ENCODE measurements at regions not wholly inside any gene's neighbourhood (a gene's known extent, or its start where the extent isn't known, plus 50 kb on each side); places are given as distances from the start of the nearest gene placed in this dataset.
A peak's percentile ranks its signal among the peaks of the same experiment; 100 is the strongest.

- H3K27ac ChIP-seq (ENCODE audit: low read depth in 1 of 3, low read length in 2 of 3) = no peak overlapping the region
- H3K4me1 ChIP-seq (ENCODE audit: control insufficient read depth in 3 of 3, insufficient read depth in 2 of 3, low read depth in 1 of 3, low read length in 2 of 3) = peaks cover 0 to 3% (median 0%) of the 10 kb centered on the region in 3 donors
- H3K36me3 ChIP-seq (ENCODE audit: control insufficient read depth in 3 of 3, insufficient read depth in 2 of 3, low read depth in 1 of 3, low read length in 3 of 3) = no peaks in the 10 kb centered on the region
- no peaks in the 10 kb centered on the region for H3K9me3 ChIP-seq (ENCODE audit: control insufficient read depth in 2 of 2, insufficient read depth in 1 of 2, low read depth in 1 of 2, low read length in 1 of 2)
- DNase-seq (no peak), FAIRE-seq (no peak)
- WGBS, 3 donors = 76 to 81% (median 79%) methylated on average over 5 of the region's 5 CpGs
- H3K4me3 ChIP-seq (ENCODE audit: low read depth in 1 of 3, low read length in 3 of 3) = no peak overlapping the region
- H3K27me3 ChIP-seq (ENCODE audit: control insufficient read depth in 3 of 3, insufficient read depth in 3 of 3, low read length in 3 of 3) = no peaks in the 10 kb centered on the region
These were observed 112.3 kb upstream of the NR3C1 start for GRCh38 chr5:143515829-143516228.

DNA sequence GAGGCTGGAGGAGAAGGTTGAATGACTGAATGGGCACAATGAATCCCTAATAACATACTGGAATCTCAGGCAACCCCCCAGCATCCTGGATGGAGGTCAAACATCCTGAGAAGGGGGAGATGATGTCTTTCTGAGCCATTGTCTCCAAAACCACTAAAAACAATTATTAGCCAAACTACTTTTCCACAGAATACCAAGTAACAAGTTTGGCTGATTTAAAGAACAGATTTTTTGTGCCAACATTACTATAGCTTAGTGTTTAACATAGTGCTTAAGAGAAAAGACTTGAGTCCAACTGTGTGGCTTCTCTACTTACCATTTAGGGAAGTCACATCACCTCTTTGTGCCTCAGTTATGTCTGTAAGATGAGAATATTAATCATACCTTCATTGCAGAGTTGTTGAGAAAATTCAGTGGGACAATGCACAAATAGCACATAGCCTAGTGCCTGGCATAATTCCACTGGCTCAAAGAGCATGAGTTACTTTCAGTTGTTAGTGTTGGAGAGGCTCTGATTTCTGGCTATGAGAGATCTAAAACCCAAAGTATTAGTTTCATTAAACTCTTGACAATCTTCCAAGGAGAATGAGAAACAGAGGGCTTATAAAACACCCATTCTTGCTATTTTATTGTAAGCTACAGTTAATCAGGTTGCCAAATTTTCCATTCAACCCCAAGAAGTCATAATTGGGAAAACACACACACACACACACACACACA is 111.3 kb upstream of the NR3C1 start:
- Histone ChIP-seq H3K4me1 (ENCODE audit: control insufficient read depth in 3 of 3, insufficient read depth in 2 of 3, low read depth in 1 of 3, low read length in 2 of 3) (peaks cover 0 to 3% (median 0%) of the 10 kb centered on the region in 3 donors), H3K27me3 (ENCODE audit: control insufficient read depth in 3 of 3, insufficient read depth in 3 of 3, low read length in 3 of 3) (no peaks in the 10 kb centered on the region), H3K27ac (ENCODE audit: low read depth in 1 of 3, low read length in 2 of 3) (no peak overlapping the region), H3K36me3 (ENCODE audit: control insufficient read depth in 3 of 3, insufficient read depth in 2 of 3, low read depth in 1 of 3, low read length in 3 of 3) (no peaks in the 10 kb centered on the region), H3K4me3 (ENCODE audit: low read depth in 1 of 3, low read length in 3 of 3) (no peak overlapping the region), H3K9me3 (ENCODE audit: control insufficient read depth in 2 of 2, insufficient read depth in 1 of 2, low read depth in 1 of 2, low read length in 1 of 2) (no peaks in the 10 kb centered on the region)
- DNase-seq = no peak
- FAIRE-seq = no peak

GRCh38 chr5:143513720-143514119 is 110.2 kb upstream of the NR3C1 start:
- FAIRE-seq (no peak), DNase-seq (no peak)
- 96 to 100% (median 97%) methylated on average over 2 of the region's 2 CpGs for WGBS, 3 donors
- Histone ChIP-seq H3K36me3 (ENCODE audit: control insufficient read depth in 3 of 3, insufficient read depth in 2 of 3, low read depth in 1 of 3, low read length in 3 of 3) (no peaks in the 10 kb centered on the region), H3K9me3 (ENCODE audit: control insufficient read depth in 2 of 2, insufficient read depth in 1 of 2, low read depth in 1 of 2, low read length in 1 of 2) (no peaks in the 10 kb centered on the region), H3K27me3 (ENCODE audit: control insufficient read depth in 3 of 3, insufficient read depth in 3 of 3, low read length in 3 of 3) (no peaks in the 10 kb centered on the region), H3K27ac (ENCODE audit: low read depth in 1 of 3, low read length in 2 of 3) (no peak overlapping the region), H3K4me3 (ENCODE audit: low read depth in 1 of 3, low read length in 3 of 3) (no peak overlapping the region), H3K4me1 (ENCODE audit: control insufficient read depth in 3 of 3, insufficient read depth in 2 of 3, low read depth in 1 of 3, low read length in 2 of 3) (peaks cover 0 to 3% (median 0%) of the 10 kb centered on the region in 3 donors)

DNA sequence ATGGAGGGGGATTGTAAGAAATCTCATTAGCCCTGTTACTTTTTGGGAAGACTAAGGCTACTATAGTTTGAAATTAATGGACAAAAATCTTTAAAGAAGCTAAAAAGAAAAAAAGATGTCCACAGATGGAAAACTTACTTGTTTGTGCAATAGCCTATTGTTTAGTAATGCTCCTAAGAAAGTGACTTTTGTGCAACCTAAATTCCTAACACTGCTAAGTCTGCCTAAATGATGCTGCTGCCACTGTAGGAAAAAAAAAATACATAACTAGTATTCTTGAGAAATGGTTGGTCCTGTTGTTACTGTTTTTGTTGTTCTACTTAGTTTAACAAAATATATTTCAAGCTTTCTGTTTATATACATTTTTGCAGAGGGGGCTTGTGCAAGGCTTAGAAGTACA is 108.2 kb upstream of the NR3C1 start:
- Histone ChIP-seq H3K27ac (ENCODE audit: low read depth in 1 of 3, low read length in 2 of 3) (no peak overlapping the region), H3K36me3 (ENCODE audit: control insufficient read depth in 3 of 3, insufficient read depth in 2 of 3, low read depth in 1 of 3, low read length in 3 of 3) (no peaks in the 10 kb centered on the region), H3K9me3 (ENCODE audit: control insufficient read depth in 2 of 2, insufficient read depth in 1 of 2, low read depth in 1 of 2, low read length in 1 of 2) (no peaks in the 10 kb centered on the region), H3K4me1 (ENCODE audit: control insufficient read depth in 3 of 3, insufficient read depth in 2 of 3, low read depth in 1 of 3, low read length in 2 of 3) (peaks cover 0 to 10% (median 3%) of the 10 kb centered on the region in 3 donors), H3K27me3 (ENCODE audit: control insufficient read depth in 3 of 3, insufficient read depth in 3 of 3, low read length in 3 of 3) (no peaks in the 10 kb centered on the region), H3K4me3 (ENCODE audit: low read depth in 1 of 3, low read length in 3 of 3) (no peak overlapping the region)
- no peak for FAIRE-seq
- DNase-seq = no peak

DNA sequence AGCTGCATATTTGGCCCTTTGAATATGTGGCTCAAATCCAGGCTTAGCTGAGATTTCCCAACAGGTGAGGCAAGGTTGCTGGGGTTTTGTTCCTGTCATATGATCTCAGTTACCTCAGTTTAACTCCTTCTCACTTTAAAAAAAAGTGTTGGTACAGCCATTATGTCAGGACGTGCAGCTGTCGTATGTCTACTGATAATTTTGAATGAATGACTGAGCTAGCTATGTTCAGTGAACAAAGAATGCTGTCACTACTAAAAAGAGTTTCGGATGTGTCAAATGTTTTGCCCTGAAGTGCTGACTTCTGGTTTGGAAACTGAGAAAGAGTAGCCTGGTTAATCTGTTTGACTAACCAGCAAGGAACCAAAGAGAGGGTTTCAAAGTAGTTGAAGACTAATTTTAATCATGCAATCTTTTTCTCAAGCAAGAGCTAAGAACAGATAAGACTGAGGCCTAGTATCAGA is 106.3 kb upstream of the NR3C1 start:
- no peaks in the 10 kb centered on the region for H3K36me3 ChIP-seq (ENCODE audit: control insufficient read depth in 3 of 3, insufficient read depth in 2 of 3, low read depth in 1 of 3, low read length in 3 of 3)
- WGBS, 3 donors = 88 to 90% (median 89%) methylated on average over 3 of the region's 3 CpGs
- DNase-seq (no peak), FAIRE-seq (no peak)
- peaks cover 0 to 20% (median 3%) of the 10 kb centered on the region in 3 donors for H3K4me1 ChIP-seq (ENCODE audit: control insufficient read depth in 3 of 3, insufficient read depth in 2 of 3, low read depth in 1 of 3, low read length in 2 of 3)
- H3K27ac ChIP-seq (ENCODE audit: low read depth in 1 of 3, low read length in 2 of 3) = no peak overlapping the region
- H3K4me3 ChIP-seq (ENCODE audit: low read depth in 1 of 3, low read length in 3 of 3) = no peak overlapping the region
- H3K27me3 ChIP-seq (ENCODE audit: control insufficient read depth in 3 of 3, insufficient read depth in 3 of 3, low read length in 3 of 3) = no peaks in the 10 kb centered on the region
- peaks cover 0 to 4% of the 10 kb centered on the region in 2 donors for H3K9me3 ChIP-seq (ENCODE audit: control insufficient read depth in 2 of 2, insufficient read depth in 1 of 2, low read depth in 1 of 2, low read length in 1 of 2)

DNA sequence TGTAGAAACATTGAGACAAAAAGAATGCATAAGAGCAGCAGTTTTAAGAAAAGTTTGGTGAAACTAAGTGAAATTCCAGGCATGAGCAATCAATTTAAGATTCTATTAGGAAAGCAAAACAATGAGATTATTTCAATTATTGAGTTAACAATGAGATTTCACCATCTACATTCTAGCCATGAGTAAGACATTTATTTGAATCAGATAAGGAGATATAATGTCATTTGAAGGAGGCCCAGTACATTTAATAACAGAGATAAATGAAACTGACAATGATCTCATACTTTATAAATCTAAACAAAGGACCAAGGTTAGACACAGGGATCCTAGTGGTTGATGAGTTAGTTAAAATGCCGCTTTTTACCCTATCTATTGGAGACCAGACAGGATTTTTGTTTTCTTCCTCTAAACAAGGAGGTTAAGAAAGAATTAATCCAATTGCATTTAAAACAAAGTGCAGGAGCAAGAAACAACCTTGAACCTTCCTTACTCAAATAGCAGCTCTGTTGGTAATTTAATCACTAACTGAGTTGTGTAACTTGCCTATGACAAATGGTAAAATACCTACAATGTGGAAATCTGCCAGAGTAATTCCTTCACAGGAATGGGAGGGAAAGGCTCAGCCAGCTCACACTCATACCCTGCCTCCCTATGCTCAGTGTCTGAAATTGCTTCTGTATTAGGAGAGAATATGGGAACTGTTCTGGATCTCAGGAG is 103.5 kb upstream of the NR3C1 start:
- Histone ChIP-seq H3K9me3 (ENCODE audit: control insufficient read depth in 2 of 2, insufficient read depth in 1 of 2, low read depth in 1 of 2, low read length in 1 of 2) (peaks cover 0 to 4% of the 10 kb centered on the region in 2 donors), H3K36me3 (ENCODE audit: control insufficient read depth in 3 of 3, insufficient read depth in 2 of 3, low read depth in 1 of 3, low read length in 3 of 3) (no peaks in the 10 kb centered on the region), H3K4me1 (ENCODE audit: control insufficient read depth in 3 of 3, insufficient read depth in 2 of 3, low read depth in 1 of 3, low read length in 2 of 3) (peaks cover 0 to 20% (median 0%) of the 10 kb centered on the region in 3 donors), H3K27ac (ENCODE audit: low read depth in 1 of 3, low read length in 2 of 3) (peak overlapping the region in 1 of 3 donors; percentile 57), H3K27me3 (ENCODE audit: control insufficient read depth in 3 of 3, insufficient read depth in 3 of 3, low read length in 3 of 3) (no peaks in the 10 kb centered on the region), H3K4me3 (ENCODE audit: low read depth in 1 of 3, low read length in 3 of 3) (no peak overlapping the region)
- no peak for FAIRE-seq
- DNase-seq = peak; percentile 78
- WGBS, 3 donors = 44 to 64% (median 56%) methylated on average over 1 of the region's 1 CpG

- Histone ChIP-seq H3K27me3 (ENCODE audit: control insufficient read depth in 3 of 3, insufficient read depth in 3 of 3, low read length in 3 of 3) (no peaks in the 10 kb centered on the region), H3K9me3 (ENCODE audit: control insufficient read depth in 2 of 2, insufficient read depth in 1 of 2, low read depth in 1 of 2, low read length in 1 of 2) (peaks cover 0 to 4% of the 10 kb centered on the region in 2 donors), H3K4me3 (ENCODE audit: low read depth in 1 of 3, low read length in 3 of 3) (no peak overlapping the region), H3K4me1 (ENCODE audit: control insufficient read depth in 3 of 3, insufficient read depth in 2 of 3, low read depth in 1 of 3, low read length in 2 of 3) (peaks cover 0 to 20% (median 0%) of the 10 kb centered on the region in 3 donors), H3K36me3 (ENCODE audit: control insufficient read depth in 3 of 3, insufficient read depth in 2 of 3, low read depth in 1 of 3, low read length in 3 of 3) (no peaks in the 10 kb centered on the region), H3K27ac (ENCODE audit: low read depth in 1 of 3, low read length in 2 of 3) (no peak overlapping the region)
- FAIRE-seq (no peak), DNase-seq (no peak)
- WGBS, 3 donors = 94 to 97% (median 96%) methylated on average over 1 of the region's 1 CpG
These were observed 102.4 kb upstream of the NR3C1 start for GRCh38 chr5:143505934-143506333.

GRCh38 chr5:143505354-143505753 is 101.9 kb upstream of the NR3C1 start:
- no peaks in the 10 kb centered on the region for H3K36me3 ChIP-seq (ENCODE audit: control insufficient read depth in 3 of 3, insufficient read depth in 2 of 3, low read depth in 1 of 3, low read length in 3 of 3)
- H3K4me1 ChIP-seq (ENCODE audit: control insufficient read depth in 3 of 3, insufficient read depth in 2 of 3, low read depth in 1 of 3, low read length in 2 of 3) = peaks cover 0 to 20% (median 0%) of the 10 kb centered on the region in 3 donors
- H3K27me3 ChIP-seq (ENCODE audit: control insufficient read depth in 3 of 3, insufficient read depth in 3 of 3, low read length in 3 of 3) = no peaks in the 10 kb centered on the region
- H3K4me3 ChIP-seq (ENCODE audit: low read depth in 1 of 3, low read length in 3 of 3) = no peak overlapping the region
- DNase-seq (no peak), FAIRE-seq (no peak)
- H3K27ac ChIP-seq (ENCODE audit: low read depth in 1 of 3, low read length in 2 of 3) = no peak overlapping the region
- H3K9me3 ChIP-seq (ENCODE audit: control insufficient read depth in 2 of 2, insufficient read depth in 1 of 2, low read depth in 1 of 2, low read length in 1 of 2) = peaks cover 0 to 4% of the 10 kb centered on the region in 2 donors

Data from small intestine (tissue), 7 donors.